Hypothalamus (tissue), 51 donors: ENCODE measurements at regions not wholly inside any gene's neighbourhood (a gene's known extent, or its start where the extent isn't known, plus 50 kb on each side); places are given as distances from the start of the nearest gene placed in this dataset.
"Not testable (repeated sequence)": the region's sequence is repeated elsewhere in the genome, so short reads cannot be mapped to it uniquely, and the experiment has no call there.

Experiments
- DNase-seq, 51 donors: peaks; one replicate each; lab custom pipeline; 2025; lab: John Stamatoyannopoulos, UW

DNA sequence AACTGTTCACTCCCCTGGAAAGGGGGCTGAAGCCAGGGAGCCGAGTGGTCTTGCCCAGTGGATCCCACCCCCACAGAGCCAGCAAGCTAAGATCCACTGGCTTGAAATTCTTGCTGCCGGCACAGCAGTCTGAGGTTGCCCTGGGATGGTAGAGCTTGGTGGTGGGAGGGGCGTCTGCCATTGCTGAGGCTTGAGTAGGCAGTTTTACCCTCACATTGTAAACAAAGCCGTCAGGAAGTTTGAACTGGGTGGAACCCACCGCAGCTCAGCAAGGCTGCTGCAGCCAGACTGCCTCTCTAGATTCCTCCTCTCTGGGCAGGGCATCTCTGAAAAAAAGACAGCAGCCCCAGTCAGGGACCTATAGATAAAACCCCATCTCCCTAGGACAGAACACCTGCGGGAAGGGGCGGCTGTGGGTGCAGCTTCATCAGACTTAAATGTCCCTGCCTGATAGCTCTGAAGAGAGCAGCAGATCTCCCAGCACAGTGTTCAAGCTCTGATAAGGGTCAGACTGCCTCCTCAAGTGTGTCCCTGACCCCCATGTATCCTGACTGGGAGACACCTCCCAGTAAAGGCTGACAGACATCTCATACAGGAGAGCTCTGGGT is 140.0 kb upstream of the C1GALT1 start:
- not testable (repeated sequence) for DNase-seq

DNA sequence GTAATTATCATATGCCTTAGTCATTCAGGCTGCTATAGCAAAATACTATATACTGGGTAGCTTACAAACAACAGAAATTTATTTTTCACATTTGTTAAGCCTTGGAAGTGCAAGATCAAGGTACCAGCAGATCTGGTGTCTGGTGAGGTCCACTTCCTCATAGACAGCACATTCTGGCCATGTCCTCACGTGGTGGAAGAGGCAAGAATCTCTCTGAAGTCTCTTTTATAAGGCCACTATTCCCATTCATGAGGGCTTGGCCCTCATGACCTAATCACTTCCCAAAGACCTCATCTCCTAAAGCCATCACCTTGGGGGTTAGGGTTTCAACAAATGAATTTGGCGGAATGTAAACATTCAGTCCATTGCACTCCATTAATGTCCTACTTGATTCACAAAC is 137.5 kb upstream of the C1GALT1 start:
- DNase-seq: no peak

DNA sequence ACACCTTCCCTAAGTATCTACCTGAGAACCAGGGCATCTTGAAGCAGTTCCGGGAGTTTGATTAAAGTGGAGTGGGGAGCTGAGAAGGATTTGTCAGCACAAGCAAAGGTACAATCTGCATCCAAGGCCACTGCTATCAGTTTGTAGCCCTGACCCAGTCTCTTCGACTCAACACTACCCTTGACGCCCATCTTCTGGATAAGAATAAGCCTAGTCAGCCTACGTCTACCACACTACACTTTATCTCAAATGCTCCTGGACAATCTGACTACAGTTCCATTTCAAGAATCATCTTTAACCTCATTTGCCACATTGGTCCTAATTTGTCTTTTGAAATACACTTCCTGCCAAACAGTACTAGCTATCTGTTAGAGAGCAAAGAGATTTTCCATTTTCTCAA is 134.1 kb upstream of the C1GALT1 start:
- no peak for DNase-seq

- peak in 7 of 51 donors; percentile 0 to 20 (median 3) for DNase-seq
Observed at GRCh38 chr7:7051206-7051877, 131.0 kb upstream of the C1GALT1 start.

- DNase-seq: no peak
Observed at GRCh38 chr7:7054252-7054830, 128.0 kb upstream of the C1GALT1 start.

DNA sequence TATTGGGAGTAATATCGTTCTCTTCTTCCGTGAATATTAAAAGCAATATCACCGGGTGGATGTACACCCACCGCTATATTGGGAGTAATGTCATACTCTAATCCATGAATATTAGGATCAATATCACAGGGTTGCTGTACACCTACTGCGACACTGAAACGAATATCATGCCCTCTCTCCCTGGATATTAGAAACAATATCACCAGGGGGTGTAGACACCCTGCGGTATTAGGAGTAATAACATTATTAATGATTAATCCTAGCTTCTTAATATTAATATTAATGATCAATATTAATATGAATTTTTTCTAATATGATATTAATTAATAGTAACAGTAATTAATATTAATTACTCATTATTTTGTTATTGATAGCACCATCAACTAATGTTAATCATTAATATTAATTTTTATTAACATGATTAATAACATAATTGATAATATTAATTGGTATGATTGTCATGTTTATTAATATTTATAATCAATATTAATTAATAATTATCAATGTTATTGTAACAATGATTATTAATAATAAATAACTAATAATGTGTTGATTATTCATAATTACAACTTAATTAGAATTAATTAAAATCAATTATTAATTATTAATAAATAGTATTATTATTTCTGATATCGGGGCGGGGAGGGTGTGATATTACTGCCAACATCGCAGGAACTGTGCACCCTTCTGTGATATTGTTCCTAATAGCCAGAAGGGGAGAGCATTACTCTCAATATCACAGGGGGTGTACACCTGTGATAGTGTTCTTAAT is 121.3 kb upstream of the C1GALT1 start:
- no peak for DNase-seq

GRCh38 chr7:7077945-7078344 is 104.4 kb upstream of the C1GALT1 start:
- no peak for DNase-seq

GRCh38 chr7:7080802-7081201 is 101.5 kb upstream of the C1GALT1 start:
- DNase-seq: no peak

- DNase-seq: no peak
Observed at GRCh38 chr7:7090460-7090859, 91.9 kb upstream of the C1GALT1 start.

- no peak for DNase-seq
Observed at GRCh38 chr7:7098280-7098818, 84.0 kb upstream of the C1GALT1 start.

DNA sequence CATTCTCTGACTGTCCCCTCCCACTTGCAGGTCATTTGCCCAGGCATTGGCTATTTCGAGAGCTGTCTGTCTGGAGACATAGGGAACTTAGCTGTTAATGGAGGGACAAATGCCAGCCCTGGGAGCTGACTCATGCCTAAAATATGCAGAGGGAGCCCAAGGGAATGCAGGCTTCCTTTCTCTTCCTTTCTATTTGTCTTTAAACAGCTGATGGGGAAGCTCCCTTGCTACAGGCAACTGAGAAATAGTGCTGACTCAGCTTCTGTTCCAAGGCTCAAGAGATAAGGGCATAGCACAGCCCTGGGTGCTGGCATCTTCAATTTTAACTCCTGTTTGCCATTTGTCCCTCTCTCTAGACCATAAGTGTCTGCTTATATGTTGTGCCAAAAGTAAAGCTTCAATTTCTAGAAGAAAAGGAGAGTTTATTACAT is 82.7 kb upstream of the C1GALT1 start:
- DNase-seq: peak in 16 of 51 donors; percentile 3 to 60 (median 14)

DNA sequence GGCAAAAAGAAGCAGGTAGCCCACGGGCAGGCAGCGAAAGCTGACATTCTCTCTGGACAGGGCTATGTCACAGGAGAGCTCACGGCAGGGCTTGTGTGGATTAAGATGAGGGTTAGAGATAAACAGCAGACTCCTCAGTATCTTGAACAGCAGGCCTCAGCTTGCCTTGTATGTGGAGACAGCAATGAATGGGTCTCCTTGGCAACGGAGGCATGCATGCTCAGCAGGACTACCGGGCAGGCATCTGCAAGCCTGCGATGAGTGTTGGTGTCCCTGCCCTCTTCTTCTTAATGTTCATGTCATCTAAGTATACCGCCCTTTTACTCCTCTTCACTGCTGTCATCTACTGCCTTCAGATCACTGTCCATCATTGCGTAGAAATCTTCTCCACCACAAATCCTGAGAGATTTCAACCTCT is 81.9 kb upstream of the C1GALT1 start:
- DNase-seq: peak in 2 of 51 donors; percentile 2 to 3

DNA sequence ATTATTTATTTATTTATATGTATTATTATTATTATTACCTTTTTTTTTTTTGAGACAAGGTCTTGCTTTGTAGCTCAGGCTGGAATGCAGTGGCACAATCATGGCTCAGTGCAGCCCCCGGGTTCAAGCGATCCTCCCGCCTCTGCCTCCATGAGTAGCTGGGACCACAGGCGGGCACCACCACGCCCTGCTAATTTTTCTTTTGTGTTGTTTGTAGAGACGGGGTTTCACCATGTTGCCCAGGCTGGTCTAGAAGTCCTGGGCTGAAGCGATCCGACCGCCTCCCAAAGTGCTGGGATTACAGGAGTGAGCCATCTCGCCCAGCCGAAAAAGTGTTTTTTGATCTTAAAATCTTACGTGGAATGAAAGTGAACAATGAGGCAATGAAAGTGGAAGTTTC is 79.4 kb upstream of the C1GALT1 start:
- DNase-seq: no peak

GRCh38 chr7:7103343-7104313 is 78.7 kb upstream of the C1GALT1 start:
- peak in 2 of 51 donors; percentile 25 to 32 for DNase-seq

GRCh38 chr7:7104314-7104698 is 78.0 kb upstream of the C1GALT1 start:
- DNase-seq: no peak

DNA sequence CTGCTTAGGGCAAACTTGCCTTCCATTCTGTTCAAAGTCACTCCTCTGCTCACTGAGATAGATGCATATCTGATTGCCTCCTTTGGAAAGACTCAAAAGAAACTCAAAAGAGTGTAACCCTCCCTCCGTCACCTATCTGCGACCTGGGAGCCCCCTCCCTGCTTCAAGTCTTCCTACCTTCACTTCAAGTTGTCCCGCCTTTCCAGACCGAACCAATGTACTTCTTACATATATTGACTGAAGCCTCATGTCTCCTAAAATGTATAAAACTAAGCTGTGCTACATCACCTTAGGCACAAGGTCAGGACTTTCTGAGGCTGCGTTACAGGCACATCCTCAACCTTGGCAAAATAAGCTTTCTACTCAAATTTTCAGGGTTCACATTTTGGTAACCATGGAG is 77.4 kb upstream of the C1GALT1 start:
- no peak for DNase-seq

GRCh38 chr7:7105800-7106582 is 76.4 kb upstream of the C1GALT1 start:
- DNase-seq: no peak

GRCh38 chr7:7108931-7109330 is 73.4 kb upstream of the C1GALT1 start:
- no peak for DNase-seq

DNA sequence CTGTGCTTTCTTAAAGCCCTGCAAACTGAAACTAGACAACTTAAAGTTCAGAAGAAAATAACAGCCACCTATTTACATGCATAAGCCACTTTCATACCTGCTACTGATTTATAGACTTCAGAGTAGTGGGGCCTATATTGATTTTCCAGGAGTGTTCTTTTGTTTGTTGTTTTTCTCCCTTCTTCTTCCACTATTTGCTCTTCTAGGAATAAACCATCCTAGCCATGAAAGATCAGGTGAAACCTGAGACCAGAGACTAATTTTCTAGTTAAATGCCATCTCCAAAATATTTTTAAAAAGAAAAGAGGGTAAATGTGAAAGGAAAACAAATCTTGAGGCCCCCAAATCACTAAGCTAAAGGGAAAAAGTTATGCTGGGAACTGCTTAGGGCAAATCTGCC is 72.4 kb upstream of the C1GALT1 start:
- DNase-seq: no peak
